ENCODE measurements at regions not wholly inside any gene's neighbourhood (a gene's known extent, or its start where the extent isn't known, plus 50 kb on each side); places are given as distances from the start of the nearest gene placed in this dataset.

- Histone ChIP-seq H3K36me3 (ENCODE audit: control insufficient read depth, insufficient read depth, low read length) (no peaks in the 10 kb centered on the region), H3K9me3 (ENCODE audit: control insufficient read depth, low read length) (no peaks in the 10 kb centered on the region), H3K4me1 (ENCODE audit: control insufficient read depth, insufficient read depth, low read length) (peaks cover 3% of the 10 kb centered on the region), H3K27ac (ENCODE audit: insufficient read depth, low read depth, low read length, poor library complexity, severe bottlenecking) (no peak overlapping the region), H3K4me3 (ENCODE audit: insufficient read depth, low read depth, low read length) (no peak overlapping the region), H3K27me3 (ENCODE audit: control insufficient read depth, insufficient read depth, low read length, poor library complexity, severe bottlenecking) (no peaks in the 10 kb centered on the region)
- WGBS, 2 experiments = 91 to 96% methylated on average over 3 of the region's 3 CpGs
Observed at GRCh38 chr12:46921048-46921763, 95.4 kb upstream of the SLC38A4 start.

- H3K4me3 ChIP-seq (ENCODE audit: insufficient read depth, low read depth, low read length) = no peak overlapping the region
- H3K27ac ChIP-seq (ENCODE audit: insufficient read depth, low read depth, low read length, poor library complexity, severe bottlenecking) = no peak overlapping the region
- no peaks in the 10 kb centered on the region for H3K27me3 ChIP-seq (ENCODE audit: control insufficient read depth, insufficient read depth, low read length, poor library complexity, severe bottlenecking)
- H3K9me3 ChIP-seq (ENCODE audit: control insufficient read depth, low read length) = no peaks in the 10 kb centered on the region
- H3K36me3 ChIP-seq (ENCODE audit: control insufficient read depth, insufficient read depth, low read length) = no peaks in the 10 kb centered on the region
- H3K4me1 ChIP-seq (ENCODE audit: control insufficient read depth, insufficient read depth, low read length) = peaks cover 3% of the 10 kb centered on the region
- 85 to 90% methylated on average over 1 of the region's 1 CpG for WGBS, 2 experiments
Observed at GRCh38 chr12:46921764-46922133, 96.0 kb upstream of the SLC38A4 start.

GRCh38 chr12:46926526-46926925 lies 100.7 kb upstream of the SLC38A4 start:
- H3K4me3 ChIP-seq (ENCODE audit: insufficient read depth, low read depth, low read length) = no peak overlapping the region
- H3K27ac ChIP-seq (ENCODE audit: insufficient read depth, low read depth, low read length, poor library complexity, severe bottlenecking) = no peak overlapping the region
- H3K36me3 ChIP-seq (ENCODE audit: control insufficient read depth, insufficient read depth, low read length) = no peaks in the 10 kb centered on the region
- WGBS, 2 experiments = 95% methylated on average over 2 of the region's 2 CpGs
- no peaks in the 10 kb centered on the region for H3K9me3 ChIP-seq (ENCODE audit: control insufficient read depth, low read length)
- H3K27me3 ChIP-seq (ENCODE audit: control insufficient read depth, insufficient read depth, low read length, poor library complexity, severe bottlenecking) = no peaks in the 10 kb centered on the region
- H3K4me1 ChIP-seq (ENCODE audit: control insufficient read depth, insufficient read depth, low read length) = no peaks in the 10 kb centered on the region

GRCh38 chr12:46930101-46930500 lies 104.3 kb upstream of the SLC38A4 start:
- no peak overlapping the region for H3K27ac ChIP-seq (ENCODE audit: insufficient read depth, low read depth, low read length, poor library complexity, severe bottlenecking)
- WGBS, 2 experiments = 100% methylated on average over 1 of the region's 1 CpG; no CpG with 5 or more reads in 1 of the 2 experiments
- H3K36me3 ChIP-seq (ENCODE audit: control insufficient read depth, insufficient read depth, low read length) = no peaks in the 10 kb centered on the region
- H3K4me1 ChIP-seq (ENCODE audit: control insufficient read depth, insufficient read depth, low read length) = no peaks in the 10 kb centered on the region
- no peaks in the 10 kb centered on the region for H3K27me3 ChIP-seq (ENCODE audit: control insufficient read depth, insufficient read depth, low read length, poor library complexity, severe bottlenecking)
- H3K9me3 ChIP-seq (ENCODE audit: control insufficient read depth, low read length) = no peaks in the 10 kb centered on the region
- no peak overlapping the region for H3K4me3 ChIP-seq (ENCODE audit: insufficient read depth, low read depth, low read length)

- no peaks in the 10 kb centered on the region for H3K9me3 ChIP-seq (ENCODE audit: control insufficient read depth, low read length)
- no peaks in the 10 kb centered on the region for H3K27me3 ChIP-seq (ENCODE audit: control insufficient read depth, insufficient read depth, low read length, poor library complexity, severe bottlenecking)
- H3K27ac ChIP-seq (ENCODE audit: insufficient read depth, low read depth, low read length, poor library complexity, severe bottlenecking) = no peak overlapping the region
- 83 to 92% methylated on average over 1 of the region's 1 CpG for WGBS, 2 experiments
- no peaks in the 10 kb centered on the region for H3K36me3 ChIP-seq (ENCODE audit: control insufficient read depth, insufficient read depth, low read length)
- no peak overlapping the region for H3K4me3 ChIP-seq (ENCODE audit: insufficient read depth, low read depth, low read length)
- no peaks in the 10 kb centered on the region for H3K4me1 ChIP-seq (ENCODE audit: control insufficient read depth, insufficient read depth, low read length)
Observed at GRCh38 chr12:46933947-46934346, 108.2 kb upstream of the SLC38A4 start.

GRCh38 chr12:46934374-46935111 lies 108.7 kb upstream of the SLC38A4 start:
- H3K4me3 ChIP-seq (ENCODE audit: insufficient read depth, low read depth, low read length) = no peak overlapping the region
- H3K4me1 ChIP-seq (ENCODE audit: control insufficient read depth, insufficient read depth, low read length) = no peaks in the 10 kb centered on the region
- H3K9me3 ChIP-seq (ENCODE audit: control insufficient read depth, low read length) = no peaks in the 10 kb centered on the region
- WGBS, 2 experiments = 90 to 94% methylated on average over 9 of the region's 10 CpGs
- no peak overlapping the region for H3K27ac ChIP-seq (ENCODE audit: insufficient read depth, low read depth, low read length, poor library complexity, severe bottlenecking)
- H3K36me3 ChIP-seq (ENCODE audit: control insufficient read depth, insufficient read depth, low read length) = no peaks in the 10 kb centered on the region
- no peaks in the 10 kb centered on the region for H3K27me3 ChIP-seq (ENCODE audit: control insufficient read depth, insufficient read depth, low read length, poor library complexity, severe bottlenecking)

GRCh38 chr12:46935271-46935847 lies 109.6 kb upstream of the SLC38A4 start:
- Histone ChIP-seq H3K27me3 (ENCODE audit: control insufficient read depth, insufficient read depth, low read length, poor library complexity, severe bottlenecking) (no peaks in the 10 kb centered on the region), H3K4me3 (ENCODE audit: insufficient read depth, low read depth, low read length) (no peak overlapping the region), H3K27ac (ENCODE audit: insufficient read depth, low read depth, low read length, poor library complexity, severe bottlenecking) (no peak overlapping the region), H3K9me3 (ENCODE audit: control insufficient read depth, low read length) (no peaks in the 10 kb centered on the region), H3K4me1 (ENCODE audit: control insufficient read depth, insufficient read depth, low read length) (no peaks in the 10 kb centered on the region), H3K36me3 (ENCODE audit: control insufficient read depth, insufficient read depth, low read length) (no peaks in the 10 kb centered on the region)
- 92 to 100% methylated on average over 1 to 2 of the region's 3 CpGs for WGBS, 2 experiments

- Histone ChIP-seq H3K36me3 (ENCODE audit: control insufficient read depth, insufficient read depth, low read length) (no peaks in the 10 kb centered on the region), H3K27ac (ENCODE audit: insufficient read depth, low read depth, low read length, poor library complexity, severe bottlenecking) (no peak overlapping the region), H3K27me3 (ENCODE audit: control insufficient read depth, insufficient read depth, low read length, poor library complexity, severe bottlenecking) (no peaks in the 10 kb centered on the region), H3K4me3 (ENCODE audit: insufficient read depth, low read depth, low read length) (no peak overlapping the region), H3K9me3 (ENCODE audit: control insufficient read depth, low read length) (no peaks in the 10 kb centered on the region), H3K4me1 (ENCODE audit: control insufficient read depth, insufficient read depth, low read length) (no peaks in the 10 kb centered on the region)
- WGBS, 2 experiments = 39 to 50% methylated on average over 2 of the region's 2 CpGs
Observed at GRCh38 chr12:46936042-46936441, 110.2 kb upstream of the SLC38A4 start.

- H3K4me1 ChIP-seq (ENCODE audit: control insufficient read depth, insufficient read depth, low read length) = no peaks in the 10 kb centered on the region
- no peak overlapping the region for H3K27ac ChIP-seq (ENCODE audit: insufficient read depth, low read depth, low read length, poor library complexity, severe bottlenecking)
- WGBS, 2 experiments = 85 to 91% methylated on average over 4 of the region's 4 CpGs
- no peak overlapping the region for H3K4me3 ChIP-seq (ENCODE audit: insufficient read depth, low read depth, low read length)
- H3K27me3 ChIP-seq (ENCODE audit: control insufficient read depth, insufficient read depth, low read length, poor library complexity, severe bottlenecking) = no peaks in the 10 kb centered on the region
- no peaks in the 10 kb centered on the region for H3K36me3 ChIP-seq (ENCODE audit: control insufficient read depth, insufficient read depth, low read length)
- no peaks in the 10 kb centered on the region for H3K9me3 ChIP-seq (ENCODE audit: control insufficient read depth, low read length)
Observed at GRCh38 chr12:46938071-46938678, 112.4 kb upstream of the SLC38A4 start.

GRCh38 chr12:46941981-46942380 lies 116.2 kb upstream of the SLC38A4 start:
- Histone ChIP-seq H3K4me3 (ENCODE audit: insufficient read depth, low read depth, low read length) (no peak overlapping the region), H3K27ac (ENCODE audit: insufficient read depth, low read depth, low read length, poor library complexity, severe bottlenecking) (no peak overlapping the region), H3K4me1 (ENCODE audit: control insufficient read depth, insufficient read depth, low read length) (no peaks in the 10 kb centered on the region), H3K27me3 (ENCODE audit: control insufficient read depth, insufficient read depth, low read length, poor library complexity, severe bottlenecking) (no peaks in the 10 kb centered on the region), H3K9me3 (ENCODE audit: control insufficient read depth, low read length) (no peaks in the 10 kb centered on the region), H3K36me3 (ENCODE audit: control insufficient read depth, insufficient read depth, low read length) (no peaks in the 10 kb centered on the region)
- no CpG with 5 or more reads among the region's 1 CpG for WGBS, 2 experiments

Measured in ectodermal cell (in vitro differentiated cells).